GM19463 (cell line): ENCODE measurements at regions not wholly inside any gene's neighbourhood (a gene's known extent, or its start where the extent isn't known, plus 50 kb on each side); places are given as distances from the start of the nearest gene placed in this dataset.
"Not testable (repeated sequence)": the region's sequence is repeated elsewhere in the genome, so short reads cannot be mapped to it uniquely, and the experiment has no call there.

Experiments
- ATAC-seq: cut with Tn5 transposase; IDR thresholded peaks from one replicate; pipeline ENCODE4 v1.9.1; 2021; ENCODE audit warnings: mild to moderate bottlenecking, moderate library complexity; ENCODE audit not compliant: unreplicated experiment

DNA sequence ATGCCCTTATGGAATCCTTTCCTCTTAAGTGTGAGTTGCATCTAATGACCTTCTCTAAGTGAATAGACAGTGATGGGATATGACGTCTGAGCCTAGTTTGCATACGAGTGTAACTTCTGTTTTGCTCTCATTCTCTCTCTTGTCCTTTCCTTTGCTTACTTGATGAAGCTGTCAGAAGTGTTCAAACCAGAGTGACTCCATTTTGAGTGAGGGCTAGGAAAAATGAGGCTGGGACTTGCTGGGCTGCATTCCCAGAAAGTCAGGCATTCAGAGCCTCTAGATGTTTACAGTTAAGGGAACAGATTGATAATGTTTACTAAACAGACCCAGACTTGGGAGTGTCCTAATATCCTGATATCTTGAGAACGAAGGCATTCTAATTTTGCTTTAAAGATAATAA lies 311.2 kb upstream of the SOX4 start:
- ATAC-seq = not testable (repeated sequence)

DNA sequence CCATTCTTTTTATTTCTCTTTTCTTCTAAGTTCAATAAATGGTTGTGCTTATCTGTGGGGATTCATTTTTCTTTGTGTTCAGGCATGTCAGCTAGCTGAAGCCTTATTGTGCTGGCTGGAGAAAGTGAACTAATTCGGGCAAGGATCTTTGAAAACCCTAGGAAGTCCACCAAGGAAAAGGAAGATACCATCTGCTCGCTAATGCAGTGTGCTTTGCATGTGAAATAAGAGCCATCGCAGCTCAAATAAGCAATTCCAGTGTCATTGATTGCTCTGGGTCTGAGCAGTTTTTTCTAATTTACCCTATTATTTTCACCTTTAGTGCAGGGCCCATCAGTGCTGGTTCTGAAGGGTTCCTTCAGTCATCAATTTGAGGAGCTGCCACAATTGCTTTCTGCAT lies 309.4 kb upstream of the SOX4 start:
- ATAC-seq = no peak

DNA sequence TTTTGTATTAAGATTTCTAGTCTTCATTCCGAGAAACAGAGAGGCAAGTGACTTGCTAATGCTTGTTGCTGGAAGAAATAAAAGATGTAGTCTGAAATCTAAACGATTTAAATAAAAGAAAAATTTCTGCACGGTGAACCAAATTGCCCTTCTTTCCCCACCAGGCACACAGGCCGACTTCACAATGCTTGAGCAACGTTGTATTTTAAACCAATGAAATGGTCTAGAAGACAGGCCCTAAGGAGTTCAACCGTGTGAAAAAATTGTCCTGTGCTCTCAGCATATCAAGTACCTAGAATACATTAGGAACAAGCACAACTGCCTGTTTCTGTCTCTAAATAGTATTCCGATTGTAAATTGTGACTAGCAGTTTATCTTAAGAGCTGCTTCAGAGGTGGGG lies 308.8 kb upstream of the SOX4 start:
- ATAC-seq = no peak

DNA sequence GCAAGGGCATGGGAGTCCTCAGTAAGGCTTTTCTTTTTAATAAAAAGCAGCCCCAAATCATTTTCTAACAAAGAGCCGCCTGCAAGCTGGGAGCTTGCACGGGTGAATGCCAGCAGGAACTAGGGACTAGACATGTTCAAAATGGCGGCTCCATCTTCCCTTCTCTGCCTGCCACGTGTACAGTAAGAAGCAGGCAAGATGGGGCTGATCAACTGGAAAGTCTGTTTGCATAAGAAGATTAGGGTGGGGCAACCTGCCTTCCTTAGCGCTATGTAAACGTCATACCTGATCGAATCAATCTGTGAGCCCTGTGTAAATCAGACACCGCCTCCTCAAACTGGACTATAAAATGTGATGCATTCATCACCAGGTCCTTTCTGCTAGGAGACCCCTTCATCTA lies 299.4 kb upstream of the SOX4 start:
- no peak for ATAC-seq

DNA sequence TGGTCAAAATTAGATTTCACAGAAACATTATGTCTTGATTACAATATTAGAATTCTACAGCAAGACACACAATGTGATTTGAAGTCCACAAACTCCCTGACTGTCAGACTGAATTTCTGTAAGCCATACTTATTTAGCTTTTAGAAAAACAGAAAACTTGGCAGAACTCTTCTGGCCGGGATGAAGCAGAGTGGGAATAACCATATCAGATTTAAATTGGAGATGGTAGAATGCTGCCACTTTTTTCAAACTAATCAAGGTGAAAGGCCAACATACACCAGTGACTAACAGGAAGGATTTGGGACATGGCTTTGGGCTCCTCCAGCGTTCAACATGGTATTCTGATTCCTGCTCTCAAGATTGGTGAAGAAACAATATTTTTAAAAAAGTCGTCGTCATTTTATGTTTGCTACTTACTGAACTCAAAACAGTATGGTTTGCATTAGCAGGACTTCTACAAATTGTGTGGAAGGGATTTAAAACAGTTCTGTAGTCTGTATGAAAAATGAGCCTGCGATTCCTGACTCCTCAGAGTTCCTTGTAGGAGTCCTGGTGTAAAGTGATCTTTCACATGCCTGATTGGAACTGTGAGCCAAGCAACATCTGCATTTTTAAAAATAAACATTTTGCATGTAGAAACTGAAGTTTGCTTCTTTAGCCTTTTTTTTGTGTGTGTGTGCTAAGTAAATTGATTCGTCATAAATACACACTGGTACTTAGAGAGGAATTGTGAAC lies 297.9 kb upstream of the SOX4 start:
- ATAC-seq = no peak

DNA sequence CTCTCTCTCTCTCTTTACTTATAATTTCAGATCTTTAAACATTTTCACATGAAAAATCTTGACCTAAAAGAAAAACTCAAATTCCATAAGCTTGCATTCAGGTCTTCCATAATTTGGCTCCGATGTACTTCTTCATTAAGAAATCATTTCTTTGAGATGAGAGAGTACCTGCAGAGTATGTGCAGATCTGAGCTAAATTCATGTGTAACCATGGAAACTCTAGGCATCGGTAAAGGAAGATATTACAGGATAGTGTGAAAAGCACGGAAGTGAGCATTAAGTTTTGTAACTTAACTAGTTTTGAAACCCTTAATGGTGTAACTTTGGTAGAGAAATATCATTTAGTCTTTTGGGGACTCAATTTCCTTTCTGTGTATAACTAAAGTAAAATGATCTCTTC lies 295.9 kb upstream of the SOX4 start:
- no peak for ATAC-seq

DNA sequence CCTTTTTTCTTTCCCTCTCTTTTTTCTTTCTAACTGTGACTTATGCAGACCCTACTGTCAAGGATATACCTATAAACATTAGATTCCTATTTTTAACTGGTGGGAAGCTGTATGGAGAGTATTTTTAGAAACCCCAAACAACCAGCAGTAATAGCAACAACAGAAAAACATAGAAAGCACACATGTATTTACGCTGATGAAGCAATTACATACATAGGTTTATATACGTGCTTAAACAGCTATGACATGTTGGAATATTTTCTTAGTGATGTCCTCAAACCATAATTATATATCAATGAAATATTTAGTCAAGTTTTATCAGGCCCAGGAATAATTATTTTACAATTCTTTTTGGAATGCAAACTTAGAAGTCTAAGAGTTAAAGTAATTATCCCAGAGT lies 294.3 kb upstream of the SOX4 start:
- no peak for ATAC-seq

DNA sequence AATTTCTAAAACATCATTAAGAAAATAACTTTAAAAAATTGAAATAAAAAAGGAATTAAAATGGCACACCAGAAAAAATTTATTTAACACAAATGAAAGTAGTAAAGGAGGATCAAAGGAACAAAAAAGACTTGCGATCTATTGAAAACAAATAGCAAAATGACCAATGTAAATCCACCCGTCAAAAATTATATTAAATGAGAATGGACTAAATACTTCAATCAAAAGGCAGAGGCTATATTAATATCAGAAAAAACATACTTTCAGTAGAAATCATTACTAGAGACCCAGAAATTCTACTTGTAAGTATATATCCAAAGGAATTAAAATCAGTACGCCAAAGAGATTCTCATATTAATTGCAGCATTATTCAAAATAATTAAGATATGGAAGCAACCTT lies 293.1 kb upstream of the SOX4 start:
- no peak for ATAC-seq

DNA sequence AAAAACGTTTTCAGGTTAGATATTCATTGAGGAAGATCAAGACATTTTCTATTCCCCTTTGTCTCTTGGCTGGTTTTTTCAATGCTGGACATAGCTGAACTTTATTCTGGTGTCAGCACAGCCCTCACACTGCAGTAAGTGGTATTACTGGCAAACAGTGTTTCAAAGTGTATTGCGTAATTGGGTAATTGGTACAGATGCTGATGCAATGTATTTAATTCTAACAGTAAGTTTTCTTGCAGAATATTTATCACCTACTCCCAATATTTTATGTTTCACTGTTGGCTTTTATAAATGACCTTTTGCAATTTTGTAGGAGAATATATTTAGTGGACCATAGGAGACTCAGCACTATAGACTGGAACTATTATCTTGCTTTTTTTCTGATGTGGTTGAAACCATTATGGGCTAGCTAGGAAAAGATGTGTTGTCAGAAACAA lies 287.6 kb upstream of the SOX4 start:
- ATAC-seq = no peak

DNA sequence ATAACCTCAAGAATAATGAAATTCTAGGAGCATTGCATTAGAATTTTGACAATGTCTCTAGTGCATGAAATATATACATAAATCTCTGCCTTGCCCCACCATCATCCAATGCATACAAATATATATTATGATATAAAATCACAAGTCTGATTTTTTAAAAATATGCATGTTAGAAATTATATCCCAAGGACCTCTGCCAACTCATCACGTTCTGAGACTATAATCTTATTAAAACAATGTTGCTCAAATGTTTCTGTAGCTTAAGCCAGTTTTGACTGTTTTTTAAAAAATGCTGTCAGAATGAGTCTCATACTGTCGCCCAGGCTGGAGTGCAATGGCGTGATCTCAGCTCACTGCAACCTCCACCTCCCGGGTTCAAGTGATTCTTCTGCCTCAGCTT lies 287.0 kb upstream of the SOX4 start:
- no peak for ATAC-seq

DNA sequence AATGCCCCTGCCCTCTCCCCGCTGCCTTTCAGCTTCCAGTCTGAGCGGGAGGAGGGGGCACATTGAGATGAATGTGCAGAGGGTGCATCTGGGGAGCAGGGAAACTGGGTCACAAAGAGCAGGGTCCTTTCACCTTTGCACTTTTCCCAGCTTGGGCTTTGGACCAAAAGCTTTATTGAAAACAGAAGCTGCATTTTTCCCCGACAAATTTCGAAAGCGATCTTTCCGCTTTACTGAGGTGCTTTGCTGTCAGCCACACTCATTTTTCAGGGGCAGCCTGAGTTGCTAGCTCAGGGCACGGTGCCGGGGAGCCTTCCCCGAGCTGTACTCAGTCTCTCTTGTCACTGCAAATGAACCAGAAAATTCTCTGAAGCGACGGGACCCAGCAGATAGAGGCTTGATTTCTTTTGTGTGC lies 283.7 kb upstream of the SOX4 start:
- ATAC-seq = no peak

DNA sequence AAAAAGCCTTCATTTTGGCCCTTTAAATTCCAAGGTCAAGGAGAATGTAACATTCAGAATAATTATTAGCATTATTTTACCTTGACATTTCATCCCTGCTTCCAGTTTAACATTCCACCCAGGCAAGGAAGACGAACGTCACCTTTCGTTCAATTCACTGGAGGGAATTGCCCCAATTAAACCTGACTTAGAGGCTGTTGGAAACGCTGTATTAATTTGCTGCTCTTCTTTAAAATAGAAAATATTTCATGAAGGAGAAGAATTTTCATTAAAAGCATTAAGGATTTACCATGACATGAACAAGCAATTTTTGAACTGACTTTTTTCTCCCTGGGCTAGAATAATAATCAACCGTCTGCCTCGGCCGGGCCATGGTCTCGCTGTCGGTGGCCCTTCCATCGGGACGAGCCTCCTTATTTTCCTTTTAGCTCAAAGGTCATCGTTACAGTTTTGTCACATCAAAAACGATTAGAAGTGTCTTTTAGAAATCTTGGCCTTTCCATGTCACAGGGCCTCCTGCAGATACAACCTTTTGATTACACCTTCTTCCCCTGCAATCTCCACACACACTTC lies 282.9 kb upstream of the SOX4 start:
- ATAC-seq = no peak

DNA sequence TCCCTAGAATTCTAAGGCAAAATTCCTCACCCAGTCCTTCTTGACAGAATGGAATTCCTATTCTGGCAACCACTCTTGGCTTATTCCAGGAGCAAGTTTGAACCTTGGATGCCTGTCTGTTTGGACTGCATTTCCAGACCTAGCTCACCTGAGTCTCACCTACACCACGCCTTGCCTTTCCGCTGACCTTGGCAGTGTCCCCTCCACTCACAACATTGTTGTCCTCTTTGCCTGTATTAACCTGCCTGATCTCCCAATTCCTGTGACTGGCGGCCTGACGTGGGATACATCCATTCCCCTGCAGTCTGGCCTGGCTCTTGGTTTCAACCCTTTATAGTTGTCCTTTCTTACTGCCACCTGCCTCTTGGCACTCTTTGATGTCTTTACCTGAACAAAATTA lies 281.4 kb upstream of the SOX4 start:
- ATAC-seq = no peak

DNA sequence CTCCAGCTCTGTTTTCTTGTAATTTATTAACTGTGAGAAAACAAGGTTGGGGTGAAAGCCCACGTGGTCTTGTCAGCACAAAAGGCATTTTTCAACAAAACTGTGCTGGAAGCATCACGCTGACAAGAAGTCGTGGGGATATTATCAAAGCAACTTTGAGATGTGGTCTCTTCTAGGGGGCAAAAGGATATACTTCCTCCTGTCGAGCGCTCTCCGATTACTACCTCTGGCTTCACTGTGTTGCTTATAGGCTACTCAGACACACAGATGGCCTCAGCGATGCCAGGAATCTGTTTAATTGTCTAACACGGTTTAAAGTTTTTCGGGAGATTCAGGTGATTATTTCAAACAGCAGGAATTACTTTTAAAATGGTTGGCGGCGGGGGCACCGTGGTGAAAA lies 275.9 kb upstream of the SOX4 start:
- ATAC-seq = no peak

DNA sequence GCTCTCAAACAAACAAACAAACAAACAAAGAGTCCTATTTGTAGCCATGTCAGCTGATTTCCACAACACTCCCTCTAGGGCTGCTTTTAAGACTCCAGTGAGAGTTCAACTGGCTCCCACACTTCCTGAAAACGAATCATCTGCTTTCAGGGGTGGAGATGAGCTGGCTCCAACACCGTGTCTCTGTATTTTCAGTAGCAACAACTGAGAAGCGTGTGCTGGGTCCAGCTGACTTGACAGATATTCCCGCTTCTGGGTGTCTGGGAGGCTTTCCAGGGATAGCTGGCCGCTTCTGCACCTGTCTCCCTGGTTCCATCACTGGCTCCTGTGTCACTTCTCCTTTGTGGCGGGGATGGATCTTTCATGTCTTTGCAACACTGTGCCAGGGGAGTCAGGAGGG lies 272.5 kb upstream of the SOX4 start:
- no peak for ATAC-seq

DNA sequence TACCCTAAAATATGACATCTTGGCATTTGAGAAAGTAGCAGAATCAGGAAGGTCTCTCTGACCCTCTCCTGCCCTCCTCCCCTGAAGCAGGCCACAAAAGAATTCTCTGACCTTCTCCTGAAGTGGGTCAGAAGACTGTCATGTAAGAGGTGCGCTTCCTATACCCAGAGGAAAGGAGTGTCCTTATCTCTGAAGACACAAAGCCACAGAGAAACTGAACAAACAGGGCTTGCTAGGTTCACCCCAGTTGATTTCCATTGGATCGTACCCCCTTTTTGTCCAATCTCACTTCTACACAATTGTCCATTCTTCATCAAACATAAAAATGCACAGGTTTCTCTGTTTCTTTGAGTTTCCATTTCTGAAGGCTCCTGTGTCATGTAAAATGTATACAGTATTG lies 272.0 kb upstream of the SOX4 start:
- no peak for ATAC-seq

DNA sequence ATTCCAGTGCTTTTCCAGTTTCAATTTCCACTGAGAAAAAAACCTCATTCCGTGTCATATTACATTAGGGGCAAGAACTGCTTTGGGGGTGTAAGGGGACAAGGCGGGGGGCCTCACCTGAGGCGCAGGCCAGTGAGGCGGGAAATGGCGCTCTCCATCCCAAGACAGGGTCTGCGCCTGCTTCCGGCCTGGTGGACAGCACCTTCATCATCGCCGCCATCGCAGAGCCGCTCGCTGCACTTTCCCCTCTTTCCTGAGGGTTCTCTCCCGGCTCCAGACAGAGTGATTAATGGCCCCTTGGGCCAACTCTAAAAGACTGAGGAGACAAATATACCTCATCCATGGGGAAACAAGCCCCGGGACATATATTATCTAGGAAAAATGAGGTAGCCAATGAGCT lies 270.0 kb upstream of the SOX4 start:
- ATAC-seq = no peak

DNA sequence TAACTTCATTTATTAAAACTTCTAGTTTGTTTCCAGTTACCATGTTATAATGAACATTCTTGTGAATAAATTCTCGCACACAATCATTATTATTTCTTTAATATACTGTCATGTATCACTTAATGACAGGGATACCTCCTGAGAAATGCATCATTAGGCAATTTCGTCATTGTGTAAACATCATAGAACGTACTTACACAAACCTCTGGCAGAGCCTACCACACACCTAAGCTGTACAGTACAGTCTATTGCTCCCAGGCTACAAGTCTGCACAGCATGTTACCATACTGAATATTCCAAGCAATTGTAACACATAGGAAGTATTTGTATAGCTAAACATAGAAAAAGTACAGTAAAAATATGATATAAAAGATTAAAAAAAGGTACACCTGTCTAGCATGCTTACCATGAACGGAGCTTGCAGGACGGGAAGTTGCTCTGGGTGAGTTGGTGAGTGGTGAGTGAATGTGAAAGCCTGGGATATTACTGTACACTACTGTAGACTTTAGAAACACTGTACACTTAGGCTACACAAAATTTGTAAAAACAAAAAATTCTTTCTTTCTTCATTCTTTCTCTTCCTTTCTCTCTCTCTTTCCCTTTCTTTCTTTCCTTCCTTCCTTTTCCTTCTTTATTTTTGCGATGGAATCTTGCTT lies 268.2 kb upstream of the SOX4 start:
- no peak for ATAC-seq

DNA sequence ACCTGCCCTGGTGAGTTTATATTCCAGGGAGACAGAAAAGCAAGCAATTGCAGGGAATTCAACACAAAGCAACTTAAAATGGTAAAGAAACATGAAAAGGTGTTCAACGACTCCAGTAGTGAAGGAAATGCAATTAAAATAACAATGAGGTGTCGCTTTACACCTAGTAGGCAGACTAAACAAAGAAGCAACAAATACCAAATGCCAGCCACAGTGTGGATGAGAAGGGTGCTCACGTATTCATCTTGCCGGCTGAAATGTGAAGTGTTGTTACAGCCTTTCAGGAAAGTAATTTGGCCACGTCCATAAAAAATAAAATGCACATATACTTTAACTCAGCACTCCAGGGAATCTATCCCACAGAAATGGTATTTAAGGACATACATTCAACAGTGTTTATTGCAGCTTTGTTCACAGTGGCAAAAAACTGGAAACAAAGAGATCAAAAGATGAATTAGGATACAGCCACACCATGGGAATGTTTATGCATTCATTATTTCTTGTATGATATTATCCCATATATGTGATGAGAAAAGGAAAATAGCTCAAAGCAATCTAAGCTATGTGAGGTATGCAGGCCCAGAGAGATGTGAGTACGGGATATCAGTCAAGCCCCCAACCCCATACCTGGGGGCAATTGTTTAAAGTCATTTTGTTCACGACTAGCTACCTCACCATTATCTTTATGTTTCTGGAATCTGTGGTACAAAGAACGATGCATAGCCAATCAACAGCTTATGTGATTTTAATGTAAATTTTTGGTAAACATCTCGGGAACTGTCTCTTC lies 266.0 kb upstream of the SOX4 start:
- no peak for ATAC-seq

DNA sequence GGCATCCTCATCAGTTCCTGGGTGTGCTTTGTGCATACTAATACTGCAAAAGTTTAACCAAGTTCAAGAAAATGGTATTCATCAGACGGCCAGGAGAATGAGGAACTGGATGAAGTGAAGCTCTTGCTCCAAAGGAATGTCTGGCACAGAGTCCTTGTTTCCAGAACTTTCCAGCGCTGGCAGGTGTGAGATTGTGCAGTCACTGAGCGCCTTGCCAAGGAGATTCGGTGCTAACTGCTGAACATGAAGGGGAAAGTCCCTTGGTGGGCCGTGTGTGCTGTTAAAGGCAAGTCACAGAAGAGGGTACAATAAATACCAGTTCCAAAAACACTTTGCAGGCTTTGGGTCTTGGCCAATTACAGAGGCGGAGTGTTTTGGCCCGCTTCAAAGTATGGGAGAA lies 262.3 kb upstream of the SOX4 start:
- no peak for ATAC-seq

DNA sequence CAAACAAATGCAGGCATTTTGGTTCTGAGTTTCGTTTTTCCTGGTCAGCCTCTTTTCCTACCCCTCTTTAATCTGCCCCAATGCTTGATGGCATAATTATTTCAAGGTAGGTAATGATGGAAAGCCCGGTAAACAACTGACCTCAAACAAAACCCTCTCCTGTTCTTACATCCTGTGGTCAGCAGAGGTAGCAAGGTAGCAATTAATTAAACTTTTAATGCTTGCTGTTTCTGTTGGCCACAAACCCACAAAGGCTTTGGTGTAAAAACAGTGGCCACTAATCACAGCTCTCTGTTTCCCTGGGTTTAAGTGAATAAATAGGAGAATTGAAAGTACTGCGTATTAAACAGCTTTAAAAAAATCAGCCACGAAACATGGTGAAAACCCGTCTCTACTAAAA lies 261.5 kb upstream of the SOX4 start:
- ATAC-seq = no peak

DNA sequence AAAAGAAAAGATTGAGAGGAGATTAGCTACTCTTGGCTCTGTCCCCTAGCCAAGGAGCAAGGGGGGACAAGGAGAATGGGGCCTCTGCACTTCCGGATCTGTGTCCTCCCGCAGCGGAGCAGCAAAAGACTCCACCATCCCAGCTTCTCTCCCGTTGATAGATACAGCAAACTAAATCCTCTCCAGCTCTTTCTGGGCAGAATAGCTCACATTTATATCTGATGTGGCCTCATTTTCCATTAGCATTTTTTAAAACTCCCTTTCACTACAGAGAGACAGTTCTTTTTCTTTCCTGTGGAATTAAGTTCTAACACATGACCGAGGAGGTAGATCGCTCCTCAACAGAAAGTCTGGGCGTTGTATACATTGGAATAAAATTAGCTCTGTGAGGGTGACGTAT lies 260.9 kb upstream of the SOX4 start:
- no peak for ATAC-seq
